Right atrium auricular region (tissue), 2 donors: ENCODE measurements at regions not wholly inside any gene's neighbourhood (a gene's known extent, or its start where the extent isn't known, plus 50 kb on each side); places are given as distances from the start of the nearest gene placed in this dataset.

Source experiments
- DNase-seq: peaks from one replicate; pipeline ENCODE4 v3.0.0-alpha.2; 2019; ENCODE audit warnings: low spot score
- H3K27ac ChIP-seq, 2 donors: fragments of 200-600 bp; sonication (generic); 1 replicate in 1 of 2; 2 replicates in 1 of 2; pipeline ENCODE4 v1.5.1; 2016 to 2019
- H3K27me3 ChIP-seq, 2 donors: fragments of 200-600 bp; sonication (generic); one replicate each; pipeline versions ENCODE4 v1.5.1 to v1.6.0; 2017 to 2019
- H3K36me3 ChIP-seq: fragments of 200-600 bp; sonication (generic); one replicate; pipeline ENCODE4 v1.5.1; 2016
- H3K4me1 ChIP-seq, 2 donors: fragments of 200-600 bp; sonication (generic); one replicate each; pipeline versions ENCODE4 v1.5.1 to v1.6.0; 2017 to 2019
- H3K4me3 ChIP-seq, 2 donors: fragments of 200-600 bp; sonication (generic); 1 replicate in 1 of 2; 2 replicates in 1 of 2; pipeline ENCODE4 v1.5.1; 2017 to 2019; ENCODE audit warnings: mild to moderate bottlenecking in 1 of 2, moderate library complexity in 1 of 2
- H3K9me3 ChIP-seq, 2 donors: fragments of 200-600 bp; sonication (generic); one replicate each; pipeline ENCODE4 v1.5.1; 2019
- CTCF ChIP-seq, 2 donors: fragments of 200-600 bp; sonication (generic); IDR thresholded peaks; one replicate each; pipeline ENCODE4 v1.5.1; 2019; ENCODE audit warnings: antibody characterized with exemption in 2 of 2

GRCh38 chr1:10912441-10912840 is 100.0 kb upstream of the TARDBP start:
- Histone ChIP-seq H3K4me1 (no peaks in the 10 kb centered on the region), H3K4me3 (no peak overlapping the region), H3K9me3 (no peaks in the 10 kb centered on the region), H3K27me3 (no peaks in the 10 kb centered on the region), H3K27ac (no peak overlapping the region), H3K36me3 (no peaks in the 10 kb centered on the region)
- DNase-seq = no peak
- TF ChIP-seq CTCF (IDR thresholded peaks at IDR 0.05) = no peak

GRCh38 chr1:10914056-10914455 is 98.4 kb upstream of the TARDBP start:
- Histone ChIP-seq H3K36me3 (no peaks in the 10 kb centered on the region), H3K27ac (no peak overlapping the region), H3K4me1 (no peaks in the 10 kb centered on the region), H3K27me3 (no peaks in the 10 kb centered on the region), H3K9me3 (no peaks in the 10 kb centered on the region), H3K4me3 (no peak overlapping the region)
- DNase-seq = no peak
- no peak for TF ChIP-seq CTCF (IDR thresholded peaks at IDR 0.05)

- Histone ChIP-seq H3K4me1 (no peaks in the 10 kb centered on the region), H3K9me3 (no peaks in the 10 kb centered on the region), H3K36me3 (no peaks in the 10 kb centered on the region), H3K4me3 (no peak overlapping the region), H3K27me3 (no peaks in the 10 kb centered on the region), H3K27ac (no peak overlapping the region)
- TF ChIP-seq CTCF (IDR thresholded peaks at IDR 0.05) = no peak
- no peak for DNase-seq
Measured at GRCh38 chr1:10915594-10915993, 96.9 kb upstream of the TARDBP start.

GRCh38 chr1:10916311-10916710 is 96.1 kb upstream of the TARDBP start:
- Histone ChIP-seq H3K36me3 (no peaks in the 10 kb centered on the region), H3K9me3 (no peaks in the 10 kb centered on the region), H3K27me3 (no peaks in the 10 kb centered on the region), H3K27ac (no peak overlapping the region), H3K4me1 (no peaks in the 10 kb centered on the region), H3K4me3 (no peak overlapping the region)
- TF ChIP-seq CTCF (IDR thresholded peaks at IDR 0.05) = no peak
- no peak for DNase-seq

GRCh38 chr1:10916991-10917390 is 95.5 kb upstream of the TARDBP start:
- DNase-seq = no peak
- Histone ChIP-seq H3K27me3 (no peaks in the 10 kb centered on the region), H3K4me1 (no peaks in the 10 kb centered on the region), H3K4me3 (no peak overlapping the region), H3K27ac (no peak overlapping the region), H3K36me3 (no peaks in the 10 kb centered on the region), H3K9me3 (no peaks in the 10 kb centered on the region)
- TF ChIP-seq CTCF (IDR thresholded peaks at IDR 0.05) = no peak
